H1 (cell line): ENCODE measurements at regions not wholly inside any gene's neighbourhood (a gene's known extent, or its start where the extent isn't known, plus 50 kb on each side); places are given as distances from the start of the nearest gene placed in this dataset.

ENCODE experiments used
- CTCF ChIA-PET: fragments of 300-600 bp; sonication (Branson Sonifier 250); formaldehyde crosslinking; loops from one replicate; lab custom pipeline; 2021; ENCODE audit not compliant: partially characterized antibody; lab: Charles Lee
- POLR2A ChIA-PET: fragments of 300-600 bp; sonication (Branson Sonifier 250); formaldehyde crosslinking; loops from one replicate; lab custom pipeline; 2021; ENCODE audit warnings: inconsistent platforms; ENCODE audit not compliant: partially characterized antibody; lab: Charles Lee
- DNase-seq, 2 experiments: peaks; one replicate each; pipeline versions ENCODE4 v3.0.0 to v3.0.0-alpha.2; 2010 to 2022; ENCODE audit warnings: low spot score in 2 of 2, low read depth in 1 of 2, mixed read lengths in 1 of 2
- FAIRE-seq: peaks from 2 replicates; lab custom pipeline; 2011; peaks lifted over from hg19 to GRCh38; lab: Jason Lieb, UNC
- H2AFZ ChIP-seq: 2 replicates; pipeline ENCODE4 v1.8.1; 2012; ENCODE audit warnings: low read length, inconsistent platforms
- H2AK5ac ChIP-seq: 2 replicates; pipeline ENCODE4 v1.6.1; 2013; ENCODE audit warnings: low read depth, low read length
- H2BK120ac ChIP-seq: replicated peaks from 2 replicates; pipeline ENCODE3; 2013; ENCODE audit warnings: low read depth, low read length, inconsistent platforms
- H2BK12ac ChIP-seq: 2 replicates; pipeline ENCODE4 v1.6.1; 2013; ENCODE audit warnings: low read depth, low read length
- H2BK15ac ChIP-seq: 2 replicates; pipeline ENCODE4 v1.6.1; 2013; ENCODE audit warnings: low read length
- H2BK20ac ChIP-seq: 2 replicates; pipeline ENCODE4 v1.6.1; 2013; ENCODE audit warnings: low read length
- H2BK5ac ChIP-seq: 2 replicates; pipeline ENCODE4 v1.6.1; 2013; ENCODE audit warnings: low read depth, low read length
- H3K14ac ChIP-seq: 2 replicates; pipeline ENCODE4 v1.6.1; 2013; ENCODE audit warnings: inconsistent platforms; ENCODE audit not compliant: insufficient read length
- H3K18ac ChIP-seq: 2 replicates; pipeline ENCODE4 v1.6.1; 2013; ENCODE audit warnings: low read length; ENCODE audit errors: extremely low read depth
- H3K23ac ChIP-seq: 2 replicates; pipeline ENCODE4 v1.6.1; 2013; ENCODE audit warnings: inconsistent platforms; ENCODE audit not compliant: insufficient read length
- H3K23me2 ChIP-seq: 2 replicates; pipeline ENCODE4 v1.6.1; 2013; ENCODE audit warnings: low read depth, low read length
- H3K27ac ChIP-seq: 2 replicates; pipeline ENCODE4 v1.6.1; 2011; ENCODE audit warnings: low read depth, low read length, inconsistent platforms
- H3K27me3 ChIP-seq, 4 experiments: replicated peaks in 1 of 4; 1 replicate in 1 of 4; 2 replicates in 3 of 4; pipeline versions ENCODE4 v1.6.1 to v1.8.1; 2011 to 2013; ENCODE audit warnings: low read length in 3 of 4, mild to moderate bottlenecking in 3 of 4, inconsistent platforms in 2 of 4, mixed read lengths in 2 of 4, moderate library complexity in 1 of 4; ENCODE audit not compliant: control insufficient read depth in 3 of 4, insufficient read depth in 3 of 4; ENCODE audit errors: extremely low read depth in 1 of 4
- H3K36me3 ChIP-seq, 4 experiments: 2 replicates each; pipeline versions ENCODE4 v1.6.1 to v1.8.1; 2011 to 2013; ENCODE audit warnings: mild to moderate bottlenecking in 4 of 4, low read length in 3 of 4, moderate library complexity in 2 of 4, control low read depth in 1 of 4, inconsistent platforms in 1 of 4; ENCODE audit not compliant: insufficient read depth in 4 of 4, control insufficient read depth in 2 of 4
- H3K4ac ChIP-seq: replicated peaks from 2 replicates; pipeline ENCODE3; 2013; ENCODE audit warnings: low read length, low read depth, mixed read lengths, inconsistent platforms; ENCODE audit not compliant: insufficient read length
- H3K4me1 ChIP-seq, 4 experiments: replicated peaks in 1 of 4; 1 replicate in 1 of 4; 2 replicates in 3 of 4; pipeline versions ENCODE4 v1.6.1 to v1.8.1; 2011 to 2013; ENCODE audit warnings: low read length in 3 of 4, inconsistent platforms in 2 of 4, mixed read lengths in 1 of 4; ENCODE audit not compliant: insufficient read depth in 4 of 4, control insufficient read depth in 3 of 4
- H3K4me2 ChIP-seq, 2 experiments: 2 replicates each; pipeline versions ENCODE4 v1.6.1 to v1.8.1; 2011 to 2013; ENCODE audit warnings: low read depth in 2 of 2, low read length in 2 of 2, control low read depth in 1 of 2, inconsistent platforms in 1 of 2, mild to moderate bottlenecking in 1 of 2; ENCODE audit not compliant: insufficient read depth in 1 of 2
- H3K4me3 ChIP-seq, 4 experiments: fragments of 200-600, 300-600 bp in 1 of 4; sonication (generic), shearing (Covaris generic), sonication (Bioruptor Twin) in 1 of 4; 2 replicates each; pipeline versions ENCODE4 v1.5.1 to v1.8.1; 2011 to 2016; ENCODE audit warnings: low read length in 4 of 4, low read depth in 3 of 4, control low read depth in 2 of 4, inconsistent platforms in 2 of 4, mild to moderate bottlenecking in 2 of 4, mixed read lengths in 1 of 4, moderate library complexity in 1 of 4; ENCODE audit not compliant: insufficient read depth in 2 of 4; ENCODE audit errors: extremely low read depth in 1 of 4
- H3K56ac ChIP-seq: replicated peaks from 2 replicates; pipeline ENCODE3; 2013; ENCODE audit warnings: low read depth, mild to moderate bottlenecking, mixed read lengths, low read length, inconsistent platforms; ENCODE audit not compliant: insufficient read length
- H3K79me1 ChIP-seq: 2 replicates; pipeline ENCODE4 v1.6.1; 2013; ENCODE audit warnings: low read depth, low read length, control low read depth
- H3K79me2 ChIP-seq, 2 experiments: 2 replicates each; pipeline versions ENCODE4 v1.6.1 to v1.8.1; 2012 to 2013; ENCODE audit warnings: low read length in 2 of 2, mild to moderate bottlenecking in 2 of 2, inconsistent platforms in 1 of 2; ENCODE audit not compliant: insufficient read depth in 2 of 2, control insufficient read depth in 1 of 2
- H3K9ac ChIP-seq, 4 experiments: replicated peaks in 1 of 4; 1 replicate in 1 of 4; 2 replicates in 3 of 4; pipeline versions ENCODE4 v1.6.1 to v1.8.1; 2011 to 2013; ENCODE audit warnings: low read depth in 3 of 4, low read length in 3 of 4, control low read depth in 2 of 4, mild to moderate bottlenecking in 2 of 4, moderate library complexity in 2 of 4, inconsistent platforms in 1 of 4; ENCODE audit errors: extremely low read depth in 1 of 4
- H3K9me3 ChIP-seq, 2 experiments: 2 replicates each; pipeline versions ENCODE4 v1.6.1 to v1.8.1; 2012 to 2013; ENCODE audit warnings: mild to moderate bottlenecking in 2 of 2, moderate library complexity in 2 of 2, control low read depth in 1 of 2, inconsistent platforms in 1 of 2, low read depth in 1 of 2, low read length in 1 of 2, mixed read lengths in 1 of 2; ENCODE audit not compliant: insufficient read depth in 2 of 2
- H4K20me1 ChIP-seq, 2 experiments: replicated peaks in 1 of 2; 2 replicates each; pipeline versions ENCODE3 to v1.8.1; 2011 to 2013; ENCODE audit warnings: inconsistent platforms in 2 of 2, low read length in 2 of 2, mild to moderate bottlenecking in 1 of 2; ENCODE audit not compliant: insufficient read depth in 2 of 2, control insufficient read depth in 1 of 2
- H4K5ac ChIP-seq: 2 replicates; pipeline ENCODE4 v1.6.1; 2013; ENCODE audit warnings: low read length, low read depth, mixed read lengths, inconsistent platforms; ENCODE audit not compliant: insufficient read length
- H4K8ac ChIP-seq: 2 replicates; pipeline ENCODE4 v1.8.0; 2013; ENCODE audit warnings: mild to moderate bottlenecking, moderate library complexity, low read length, inconsistent platforms; ENCODE audit not compliant: insufficient read depth; ENCODE audit errors: extremely low read depth
- H4K91ac ChIP-seq: replicated peaks from 2 replicates; pipeline ENCODE3; 2013; ENCODE audit warnings: low read length, mixed read lengths, inconsistent platforms; ENCODE audit not compliant: insufficient read length
- CREB1 ChIP-seq: IDR thresholded peaks from 2 replicates; pipeline ENCODE4 v1.6.1; 2012; ENCODE audit warnings: inconsistent platforms
- CTBP2 ChIP-seq: IDR thresholded peaks from 2 replicates; pipeline ENCODE4 v1.7.0; 2011; ENCODE audit warnings: borderline replicate concordance, mild to moderate bottlenecking, moderate library complexity, mixed read lengths, low read length; ENCODE audit not compliant: insufficient read depth, insufficient read length
- GABPA ChIP-seq: IDR thresholded peaks from 2 replicates; pipeline ENCODE4 v1.6.1; 2011; ENCODE audit warnings: mild to moderate bottlenecking, low read length, moderate library complexity, borderline replicate concordance; ENCODE audit not compliant: insufficient read depth
- KDM4A ChIP-seq: IDR thresholded peaks from one replicate; pipeline ENCODE4 v1.7.1; 2012; ENCODE audit warnings: low read depth, mild to moderate bottlenecking, moderate library complexity, low read length, inconsistent platforms; ENCODE audit not compliant: severe bottlenecking
- MAFK ChIP-seq: IDR thresholded peaks from 2 replicates; pipeline ENCODE4 v1.6.1; 2012; ENCODE audit warnings: low read depth, mild to moderate bottlenecking, improper control_type of control experiment, low read length
- POLR2A ChIP-seq, 2 experiments: IDR thresholded peaks; 1 replicate in 1 of 2; 2 replicates in 1 of 2; pipeline ENCODE4 v1.6.1; 2011; ENCODE audit warnings: low read depth in 2 of 2, low read length in 2 of 2, mild to moderate bottlenecking in 2 of 2; ENCODE audit errors: control extremely low read depth in 1 of 2
- RAD21 ChIP-seq, 2 experiments: IDR thresholded peaks in 1 of 2; conservative IDR thresholded peaks in 1 of 2; 2 replicates each; pipeline ENCODE4 v1.6.1; 2011; ENCODE audit warnings: low read depth in 2 of 2, low read length in 2 of 2, improper control_type of control experiment in 1 of 2, inconsistent platforms in 1 of 2, mild to moderate bottlenecking in 1 of 2, moderate library complexity in 1 of 2
- SUZ12 ChIP-seq: fragments of 200-600 bp; sonication (generic); IDR thresholded peaks from 2 replicates; pipeline ENCODE4 v1.6.1; 2012; ENCODE audit warnings: mild to moderate bottlenecking, inconsistent platforms, low read length, moderate library complexity, mixed read lengths
- ZNF274 ChIP-seq: IDR thresholded peaks from 2 replicates; pipeline ENCODE4 v1.7.0; 2012; ENCODE audit warnings: low read length, borderline replicate concordance; ENCODE audit errors: extremely low read depth
- WGBS, 2 experiments: shearing (Covaris generic) in 1 of 2; methylation state at CpG; one replicate each; pipeline versions ENCODE4 v1.1.6 to v1.1.7; 2013 to 2015; ENCODE audit warnings: low lambda C conversion rate in 2 of 2, mixed read lengths in 2 of 2, inconsistent platforms in 1 of 2, low coverage in 1 of 2, missing lambda C conversion rate in 1 of 2; ENCODE audit not compliant: insufficient replicate concordance in 2 of 2, insufficient coverage in 1 of 2, insufficient read length in 1 of 2; ENCODE audit errors: extremely low coverage in 1 of 2, missing lambda C conversion rate in 1 of 2; 5-methylcytosine and 5-hydroxymethylcytosine counted together

- Histone ChIP-seq H3K36me3 (no peaks in the 10 kb centered on the region), H3K56ac (no peak overlapping the region), H3K79me1 (no peaks in the 10 kb centered on the region), H3K23me2 (no peaks in the 10 kb centered on the region), H3K27ac (no peak overlapping the region), H2BK20ac (no peak overlapping the region), H3K27me3 (no peaks in the 10 kb centered on the region), H2BK5ac (no peak overlapping the region), H4K8ac (no peak overlapping the region; the same call in 1 of the 2 replicates), H3K23ac (no peak overlapping the region), H3K9me3 (no peaks in the 10 kb centered on the region), H3K4me3 (no peak overlapping the region), H3K4me2 (no peak overlapping the region), H2BK12ac (no peak overlapping the region), H3K9ac (no peak overlapping the region), H2AK5ac (no peak overlapping the region), H4K5ac (no peak overlapping the region), H2AFZ (no peak overlapping the region), H3K14ac (no peak overlapping the region), H3K79me2 (no peaks in the 10 kb centered on the region), H2BK15ac (no peak overlapping the region), H3K4me1 (no peaks in the 10 kb centered on the region; a peak in 1 of 7 replicates), H2BK120ac (no peak overlapping the region), H4K91ac (no peak overlapping the region), H3K18ac (no peak overlapping the region), H4K20me1 (no peaks in the 10 kb centered on the region), H3K4ac (no peak overlapping the region)
- ChIA-PET CTCF (no interaction called here), POLR2A (no interaction called here)
- FAIRE-seq = no peak
- WGBS, 2 experiments = 88% methylated on average over 3 of the region's 3 CpGs; no CpG with 5 or more reads in 1 of the 2 experiments
- no peak for DNase-seq
- TF ChIP-seq GABPA (no peak), RAD21 (IDR thresholded peaks at IDR 0.05 in 1 of 2, conservative IDR thresholded peaks at IDR 0.05 in 1 of 2; ENCODE audit: low read depth in 2 of 2, low read length in 2 of 2) (no peak), CTBP2 (no peak), SUZ12 (no peak), ZNF274 (no peak), MAFK (no peak), CREB1 (no peak), POLR2A (IDR thresholded peaks at IDR 0.05; ENCODE audit: control extremely low read depth in 1 of 2, low read depth in 2 of 2, low read length in 2 of 2) (no peak), KDM4A (no peak)
Observed at GRCh38 chr6:22380236-22380635, 83.4 kb upstream of the PRL start.
